ENCODE measurements at regions not wholly inside any gene's neighbourhood (a gene's known extent, or its start where the extent isn't known, plus 50 kb on each side); places are given as distances from the start of the nearest gene placed in this dataset.
A peak's percentile ranks its signal among the peaks of the same experiment; 100 is the strongest.

DNA sequence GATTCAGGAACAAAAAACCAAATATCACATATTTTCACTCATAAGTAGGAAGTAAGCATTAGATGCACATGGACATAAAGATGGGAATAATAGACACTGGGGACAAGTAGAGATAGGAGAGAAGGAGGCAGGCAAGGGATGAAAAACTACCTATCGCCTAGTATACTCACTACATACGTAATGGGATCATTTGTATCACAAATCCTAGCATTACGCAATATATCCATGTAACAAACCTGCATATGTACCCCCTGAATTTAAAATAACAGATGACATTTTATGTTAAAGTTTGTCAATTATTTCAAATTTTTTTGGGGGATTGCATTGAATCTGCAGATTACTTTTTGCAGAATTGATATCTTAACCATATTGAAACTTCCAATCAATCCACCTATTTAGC is 660.5 kb upstream of the MAN1A1 start:
- TF ChIP-seq, protein P1, sequence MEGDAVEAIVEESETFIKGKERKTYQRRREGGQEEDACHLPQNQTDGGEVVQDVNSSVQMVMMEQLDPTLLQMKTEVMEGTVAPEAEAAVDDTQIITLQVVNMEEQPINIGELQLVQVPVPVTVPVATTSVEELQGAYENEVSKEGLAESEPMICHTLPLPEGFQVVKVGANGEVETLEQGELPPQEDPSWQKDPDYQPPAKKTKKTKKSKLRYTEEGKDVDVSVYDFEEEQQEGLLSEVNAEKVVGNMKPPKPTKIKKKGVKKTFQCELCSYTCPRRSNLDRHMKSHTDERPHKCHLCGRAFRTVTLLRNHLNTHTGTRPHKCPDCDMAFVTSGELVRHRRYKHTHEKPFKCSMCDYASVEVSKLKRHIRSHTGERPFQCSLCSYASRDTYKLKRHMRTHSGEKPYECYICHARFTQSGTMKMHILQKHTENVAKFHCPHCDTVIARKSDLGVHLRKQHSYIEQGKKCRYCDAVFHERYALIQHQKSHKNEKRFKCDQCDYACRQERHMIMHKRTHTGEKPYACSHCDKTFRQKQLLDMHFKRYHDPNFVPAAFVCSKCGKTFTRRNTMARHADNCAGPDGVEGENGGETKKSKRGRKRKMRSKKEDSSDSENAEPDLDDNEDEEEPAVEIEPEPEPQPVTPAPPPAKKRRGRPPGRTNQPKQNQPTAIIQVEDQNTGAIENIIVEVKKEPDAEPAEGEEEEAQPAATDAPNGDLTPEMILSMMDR (IDR thresholded peaks at IDR 0.05; ENCODE audit: low read length, missing control alignments) = no peak
- no peak for DNase-seq (ENCODE audit: low read depth)
- H3K4me3 ChIP-seq (replicated peaks; ENCODE audit: low read depth, low read length) = no peak overlapping the region

DNA sequence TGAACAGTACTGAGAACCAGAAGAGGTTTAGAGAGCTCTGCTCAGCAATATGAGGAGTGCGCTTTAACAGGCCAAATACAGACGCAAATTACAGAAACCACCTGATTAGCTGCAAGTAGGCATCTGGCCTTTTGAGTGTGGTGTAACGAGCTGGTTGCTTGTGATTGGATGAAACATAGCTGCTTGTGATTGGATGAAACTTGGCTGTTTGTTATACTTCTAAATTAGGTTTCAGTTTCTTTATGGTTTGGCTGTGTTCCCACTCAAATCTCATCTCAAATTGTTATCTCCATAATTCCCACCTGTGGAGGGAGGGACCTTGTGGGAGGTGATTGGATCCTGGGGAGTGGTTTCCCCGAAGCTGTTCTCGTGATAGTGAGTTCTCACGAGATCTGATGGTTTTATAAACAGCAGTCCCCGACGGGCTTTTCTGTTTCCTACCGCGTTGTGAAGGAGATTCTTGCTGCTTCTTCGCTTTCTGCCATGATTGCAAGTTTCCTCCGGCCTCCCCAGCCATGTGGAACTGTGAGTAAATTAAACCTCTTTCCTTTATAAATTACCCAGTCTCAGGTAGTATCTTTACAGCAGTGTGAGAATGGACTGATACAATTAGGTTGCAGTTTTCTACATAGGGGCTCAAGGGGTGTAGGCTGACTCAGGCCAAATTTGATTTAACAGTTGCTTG is 655.9 kb upstream of the MAN1A1 start:
- TF ChIP-seq, protein P1 (IDR thresholded peaks at IDR 0.05; ENCODE audit: low read length, missing control alignments) = no peak
- no peak overlapping the region for H3K4me3 ChIP-seq (replicated peaks; ENCODE audit: low read depth, low read length)
- DNase-seq (ENCODE audit: low read depth) = no peak

DNA sequence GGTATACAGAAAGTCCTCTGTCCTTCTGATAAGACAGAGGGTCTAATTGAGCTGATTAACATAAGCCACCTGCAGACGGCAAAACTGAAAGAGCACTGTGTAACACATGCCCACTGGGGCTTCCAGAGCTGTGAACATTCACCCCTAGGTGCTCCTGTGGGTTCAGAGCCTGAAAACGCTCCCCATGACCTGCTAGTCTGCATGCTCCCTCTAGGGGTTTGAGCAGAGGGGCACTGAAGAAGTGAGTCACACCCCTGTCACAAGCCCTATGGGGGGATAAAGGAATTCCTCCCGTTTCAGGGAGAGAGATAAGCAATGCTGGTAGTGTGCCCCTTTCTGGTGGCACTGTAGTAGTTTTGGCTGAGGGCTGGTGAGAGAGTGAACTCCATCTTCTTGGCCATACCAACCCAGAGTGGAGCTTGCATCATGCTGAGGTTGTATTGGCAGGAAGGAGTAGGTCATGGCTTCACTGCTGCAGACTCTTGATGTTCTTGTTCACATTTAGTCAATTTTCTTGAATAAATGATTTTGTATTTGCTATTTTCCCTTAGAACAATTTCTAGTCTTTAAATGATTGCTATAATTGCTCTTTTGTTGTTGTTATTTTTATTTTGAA is 637.5 kb upstream of the MAN1A1 start:
- H3K4me3 ChIP-seq (replicated peaks; ENCODE audit: low read depth, low read length) = no peak overlapping the region

DNA sequence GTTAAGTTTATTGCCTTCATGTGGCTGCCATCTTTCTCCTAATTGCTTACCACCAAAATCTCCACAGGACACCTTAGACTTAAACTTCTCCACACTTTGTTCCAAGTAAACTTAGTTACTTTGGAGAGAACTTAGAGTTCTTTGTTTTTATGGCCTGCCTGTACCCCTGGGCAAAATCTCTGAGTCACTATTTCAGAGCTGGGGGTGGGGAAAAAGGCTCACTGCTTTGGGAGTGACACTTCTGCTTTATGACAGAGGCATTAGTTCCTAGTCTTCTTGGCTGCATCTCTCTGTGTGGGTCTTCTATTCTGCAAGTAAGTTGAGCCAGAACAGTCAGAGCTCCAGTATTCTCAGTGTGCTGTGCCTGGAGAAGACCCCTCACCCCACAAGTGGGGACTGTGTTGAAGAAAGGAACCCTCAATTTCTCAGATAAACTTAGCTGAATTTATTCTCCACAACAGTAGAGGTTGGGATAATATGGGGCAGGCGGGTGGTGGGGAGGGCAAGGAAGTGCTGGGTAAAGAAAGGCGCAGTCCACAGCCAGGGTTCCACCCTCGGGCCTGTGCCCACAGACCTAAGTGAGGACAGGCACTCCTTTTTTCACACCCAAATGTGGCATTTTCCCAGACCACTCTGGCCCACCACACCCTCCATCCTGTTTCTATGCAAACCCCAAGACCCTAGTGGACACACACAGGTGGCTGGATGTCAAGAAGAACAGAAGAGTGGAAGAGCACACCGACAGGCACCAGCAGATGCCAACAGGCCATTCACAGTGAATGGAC is 636.6 kb upstream of the MAN1A1 start:
- H3K4me3 ChIP-seq (replicated peaks; ENCODE audit: low read depth, low read length) = no peak overlapping the region
- TF ChIP-seq, protein P1 (IDR thresholded peaks at IDR 0.05; ENCODE audit: low read length, missing control alignments) = no peak
- DNase-seq (ENCODE audit: low read depth) = no peak

More for the DNA sequence above, 637.5 kb upstream of the MAN1A1 start:
- no peak for DNase-seq (ENCODE audit: low read depth)
- TF ChIP-seq, protein P1 (IDR thresholded peaks at IDR 0.05; ENCODE audit: low read length, missing control alignments) = no peak

DNA sequence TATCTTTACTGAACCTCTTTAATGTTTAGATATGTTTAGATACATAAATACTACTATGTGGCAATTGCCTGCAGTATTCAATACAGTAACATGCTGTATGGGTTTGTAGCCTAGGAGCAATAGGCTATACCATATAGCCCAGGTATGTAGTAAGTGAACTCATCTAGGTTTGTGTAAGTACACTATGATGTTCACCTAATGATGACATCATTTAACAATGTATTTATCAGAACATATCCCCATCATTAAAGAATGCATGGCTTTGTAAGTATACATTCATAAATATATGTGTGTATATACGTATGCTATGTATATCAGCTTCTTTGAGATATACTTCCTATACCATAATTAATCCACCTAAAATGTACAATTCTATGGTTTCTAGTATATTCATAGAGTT is 631.2 kb upstream of the MAN1A1 start:
- no peak for DNase-seq (ENCODE audit: low read depth)

DNA sequence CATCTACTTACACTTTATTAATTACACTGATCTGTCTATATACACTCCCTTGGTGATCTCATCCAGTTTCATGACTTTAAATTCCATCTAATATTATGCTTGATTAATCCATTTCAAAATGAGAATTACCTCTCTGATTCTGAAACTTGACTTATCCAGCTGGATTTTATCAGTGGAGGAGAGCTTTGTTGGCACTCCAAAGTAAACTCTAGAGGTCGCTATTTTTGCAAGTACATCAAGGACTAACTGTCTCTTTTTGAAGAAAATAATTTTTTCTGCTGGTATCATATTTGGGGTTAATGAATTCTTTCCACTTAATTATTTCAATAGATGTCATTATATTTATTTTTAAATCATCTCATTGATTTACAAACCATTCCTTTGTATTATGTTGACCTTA is 630.3 kb upstream of the MAN1A1 start:
- TF ChIP-seq, protein P1 (IDR thresholded peaks at IDR 0.05; ENCODE audit: low read length, missing control alignments) = peak; percentile 36
- peak; percentile 12 for DNase-seq (ENCODE audit: low read depth)
- H3K4me3 ChIP-seq (replicated peaks; ENCODE audit: low read depth, low read length) = no peak overlapping the region

More for the DNA sequence above, 631.2 kb upstream of the MAN1A1 start:
- H3K4me3 ChIP-seq (replicated peaks; ENCODE audit: low read depth, low read length) = no peak overlapping the region
- TF ChIP-seq, protein P1 (IDR thresholded peaks at IDR 0.05; ENCODE audit: low read length, missing control alignments) = no peak

Data from fibroblast of pulmonary artery (primary cell).